ENCODE measurements at regions not wholly inside any gene's neighbourhood (a gene's known extent, or its start where the extent isn't known, plus 50 kb on each side); places are given as distances from the start of the nearest gene placed in this dataset.
"Not testable (repeated sequence)": the region's sequence is repeated elsewhere in the genome, so short reads cannot be mapped to it uniquely, and the experiment has no call there.

- H3K27ac ChIP-seq (ENCODE audit: low read depth in 1 of 2, low read length in 2 of 2); H3K4me3 ChIP-seq (ENCODE audit: low read depth in 1 of 3, low read length in 3 of 3); H3K9me3 ChIP-seq (ENCODE audit: control insufficient read depth in 4 of 4, low read length in 3 of 4); H3K27me3 ChIP-seq (ENCODE audit: control insufficient read depth in 4 of 4, insufficient read depth in 4 of 4, low read length in 3 of 4); H3K4me1 ChIP-seq (ENCODE audit: control insufficient read depth in 4 of 4, insufficient read depth in 4 of 4, low read length in 3 of 4); H3K9ac ChIP-seq (ENCODE audit: low read depth in 1 of 2, low read length in 2 of 2); DNase-seq (ENCODE audit: low spot score); H3K36me3 ChIP-seq (ENCODE audit: control insufficient read depth in 4 of 4, insufficient read depth in 3 of 4, low read depth in 1 of 4, low read length in 3 of 4): not testable (repeated sequence)
- 76% methylated on average over 2 of the region's 2 CpGs for WGBS
Observed at GRCh38 chrX:79026742-79027141, 81.6 kb downstream of the P2RY10 start.

DNA sequence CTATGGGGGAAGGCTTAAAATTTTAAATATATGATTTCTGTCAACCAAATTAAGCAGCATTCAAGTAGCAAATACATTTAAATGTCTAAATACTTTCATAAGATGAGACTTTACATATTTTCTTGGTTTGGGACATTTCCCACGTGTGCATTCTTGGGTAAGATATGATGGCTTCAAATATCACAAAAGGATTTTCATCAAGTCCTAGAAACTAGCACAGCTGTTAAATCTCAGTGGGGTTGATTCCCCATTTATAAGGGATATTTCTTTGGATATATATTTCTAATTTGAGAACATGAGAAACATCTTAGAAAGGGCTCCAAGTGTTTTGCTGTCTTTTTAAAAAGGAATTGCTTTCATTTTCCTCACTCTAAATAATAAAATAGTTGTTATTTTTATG is 90.2 kb downstream of the P2RY10 start:
- no peak overlapping the region for H3K27ac ChIP-seq (ENCODE audit: low read depth in 1 of 2, low read length in 2 of 2)

GRCh38 chrX:79036157-79036880 is 91.1 kb downstream of the P2RY10 start:
- Histone ChIP-seq H3K9me3 (ENCODE audit: control insufficient read depth in 4 of 4, low read length in 3 of 4) (no peaks in the 10 kb centered on the region), H3K4me1 (ENCODE audit: control insufficient read depth in 4 of 4, insufficient read depth in 4 of 4, low read length in 3 of 4) (no peaks in the 10 kb centered on the region), H3K27me3 (ENCODE audit: control insufficient read depth in 4 of 4, insufficient read depth in 4 of 4, low read length in 3 of 4) (no peaks in the 10 kb centered on the region), H3K36me3 (ENCODE audit: control insufficient read depth in 4 of 4, insufficient read depth in 3 of 4, low read depth in 1 of 4, low read length in 3 of 4) (no peaks in the 10 kb centered on the region), H3K4me3 (ENCODE audit: low read depth in 1 of 3, low read length in 3 of 3) (no peak overlapping the region), H3K27ac (ENCODE audit: low read depth in 1 of 2, low read length in 2 of 2) (no peak overlapping the region), H3K9ac (ENCODE audit: low read depth in 1 of 2, low read length in 2 of 2) (no peak overlapping the region)
- 44% methylated on average over 4 of the region's 4 CpGs for WGBS
- no peak for DNase-seq (ENCODE audit: low spot score)
- TF ChIP-seq HNF4G (IDR thresholded peaks at IDR 0.05) (no peak), RAD21 (IDR thresholded peaks at IDR 0.05) (no peak), EGR1 (IDR thresholded peaks at IDR 0.05; ENCODE audit: low read depth in 2 of 2) (no peak), NR2F2 (IDR thresholded peaks at IDR 0.05) (no peak), JUND (IDR thresholded peaks at IDR 0.05) (no peak), SP1 (IDR thresholded peaks at IDR 0.05) (no peak), FOXA2 (IDR thresholded peaks at IDR 0.05) (no peak), HNF4A (conservative IDR thresholded peaks at IDR 0.05) (no peak), CTCF (IDR thresholded peaks at IDR 0.05; ENCODE audit: low read depth, low read length, missing input control) (no peak), RXRA (IDR thresholded peaks at IDR 0.05) (no peak), YY1 (IDR thresholded peaks at IDR 0.05) (no peak), TAF1 (conservative IDR thresholded peaks at IDR 0.05) (no peak)
- TF ChIP-seq, protein P1, sequence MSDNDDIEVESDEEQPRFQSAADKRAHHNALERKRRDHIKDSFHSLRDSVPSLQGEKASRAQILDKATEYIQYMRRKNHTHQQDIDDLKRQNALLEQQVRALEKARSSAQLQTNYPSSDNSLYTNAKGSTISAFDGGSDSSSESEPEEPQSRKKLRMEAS (IDR thresholded peaks at IDR 0.05): no peak
- TF ChIP-seq, protein P2, sequence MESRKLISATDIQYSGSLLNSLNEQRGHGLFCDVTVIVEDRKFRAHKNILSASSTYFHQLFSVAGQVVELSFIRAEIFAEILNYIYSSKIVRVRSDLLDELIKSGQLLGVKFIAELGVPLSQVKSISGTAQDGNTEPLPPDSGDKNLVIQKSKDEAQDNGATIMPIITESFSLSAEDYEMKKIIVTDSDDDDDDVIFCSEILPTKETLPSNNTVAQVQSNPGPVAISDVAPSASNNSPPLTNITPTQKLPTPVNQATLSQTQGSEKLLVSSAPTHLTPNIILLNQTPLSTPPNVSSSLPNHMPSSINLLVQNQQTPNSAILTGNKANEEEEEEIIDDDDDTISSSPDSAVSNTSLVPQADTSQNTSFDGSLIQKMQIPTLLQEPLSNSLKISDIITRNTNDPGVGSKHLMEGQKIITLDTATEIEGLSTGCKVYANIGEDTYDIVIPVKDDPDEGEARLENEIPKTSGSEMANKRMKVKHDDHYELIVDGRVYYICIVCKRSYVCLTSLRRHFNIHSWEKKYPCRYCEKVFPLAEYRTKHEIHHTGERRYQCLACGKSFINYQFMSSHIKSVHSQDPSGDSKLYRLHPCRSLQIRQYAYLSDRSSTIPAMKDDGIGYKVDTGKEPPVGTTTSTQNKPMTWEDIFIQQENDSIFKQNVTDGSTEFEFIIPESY (IDR thresholded peaks at IDR 0.05): no peak

More for the DNA sequence above, 90.2 kb downstream of the P2RY10 start:
- Histone ChIP-seq H3K4me1 (ENCODE audit: control insufficient read depth in 4 of 4, insufficient read depth in 4 of 4, low read length in 3 of 4) (no peaks in the 10 kb centered on the region), H3K9ac (ENCODE audit: low read depth in 1 of 2, low read length in 2 of 2) (no peak overlapping the region), H3K4me3 (ENCODE audit: low read depth in 1 of 3, low read length in 3 of 3) (no peak overlapping the region), H3K9me3 (ENCODE audit: control insufficient read depth in 4 of 4, low read length in 3 of 4) (no peaks in the 10 kb centered on the region), H3K27me3 (ENCODE audit: control insufficient read depth in 4 of 4, insufficient read depth in 4 of 4, low read length in 3 of 4) (no peaks in the 10 kb centered on the region), H3K36me3 (ENCODE audit: control insufficient read depth in 4 of 4, insufficient read depth in 3 of 4, low read depth in 1 of 4, low read length in 3 of 4) (no peaks in the 10 kb centered on the region)
- TF ChIP-seq, protein P2 (IDR thresholded peaks at IDR 0.05): no peak
- no peak for TF ChIP-seq YY1 (IDR thresholded peaks at IDR 0.05)
- TF ChIP-seq SP1 (IDR thresholded peaks at IDR 0.05): no peak
- TF ChIP-seq HNF4G (IDR thresholded peaks at IDR 0.05): no peak
- TF ChIP-seq, protein P1 (IDR thresholded peaks at IDR 0.05): no peak
- TF ChIP-seq FOXA1 (IDR thresholded peaks at IDR 0.05): no peak
- TF ChIP-seq GABPA (IDR thresholded peaks at IDR 0.05 in 1 of 2, conservative IDR thresholded peaks at IDR 0.05 in 1 of 2): no peak
- no peak for TF ChIP-seq HNF4A (conservative IDR thresholded peaks at IDR 0.05)
- TF ChIP-seq FOXA2 (IDR thresholded peaks at IDR 0.05): no peak
- TF ChIP-seq TAF1 (conservative IDR thresholded peaks at IDR 0.05): no peak
- no peak for TF ChIP-seq RXRA (IDR thresholded peaks at IDR 0.05)
- WGBS: 26% methylated on average over 1 of the region's 1 CpG
- DNase-seq (ENCODE audit: low spot score): no peak
